H9 (cell line): ENCODE measurements at regions not wholly inside any gene's neighbourhood (a gene's known extent, or its start where the extent isn't known, plus 50 kb on each side); places are given as distances from the start of the nearest gene placed in this dataset.
A peak's percentile ranks its signal among the peaks of the same experiment; 100 is the strongest.

Experiments
- DNase-seq: peaks from one replicate; pipeline ENCODE4 v3.0.0-alpha.2; 2017
- H2AFZ ChIP-seq: one replicate; pipeline ENCODE4 v1.6.1; 2013; ENCODE audit warnings: mild to moderate bottlenecking, low read length, control low read depth, moderate library complexity
- H2AK5ac ChIP-seq: 2 replicates; pipeline ENCODE4 v1.6.1; 2013; ENCODE audit warnings: low read length, control low read depth, mixed read lengths; ENCODE audit not compliant: insufficient read length
- H2BK120ac ChIP-seq: one replicate; pipeline ENCODE4 v1.6.1; 2013; ENCODE audit warnings: low read depth, mild to moderate bottlenecking, low read length, control low read depth, inconsistent platforms; ENCODE audit not compliant: poor library complexity, severe bottlenecking
- H2BK12ac ChIP-seq: 2 replicates; pipeline ENCODE4 v1.6.1; 2013; ENCODE audit warnings: low read length, control low read depth, mixed read lengths, low read depth; ENCODE audit not compliant: insufficient read length
- H2BK15ac ChIP-seq: 2 replicates; pipeline ENCODE4 v1.6.1; 2013; ENCODE audit warnings: low read depth, low read length, control low read depth
- H2BK20ac ChIP-seq: one replicate; pipeline ENCODE4 v1.6.1; 2013; ENCODE audit warnings: low read depth, mild to moderate bottlenecking, low read length, control low read depth, inconsistent platforms; ENCODE audit not compliant: poor library complexity, severe bottlenecking
- H2BK5ac ChIP-seq: 2 replicates; pipeline ENCODE4 v1.6.1; 2013; ENCODE audit warnings: low read length, control low read depth, mixed read lengths; ENCODE audit not compliant: insufficient read length
- H3K14ac ChIP-seq: 2 replicates; pipeline ENCODE4 v1.6.1; 2013; ENCODE audit warnings: low read length, control low read depth; ENCODE audit not compliant: insufficient read depth
- H3K18ac ChIP-seq: 2 replicates; pipeline ENCODE4 v1.6.1; 2013; ENCODE audit warnings: low read depth, mild to moderate bottlenecking, mixed read lengths, low read length, control low read depth; ENCODE audit not compliant: insufficient read length
- H3K23ac ChIP-seq: 2 replicates; pipeline ENCODE4 v1.6.1; 2013; ENCODE audit warnings: low read length, control low read depth, mixed read lengths, low read depth; ENCODE audit not compliant: insufficient read length
- H3K23me2 ChIP-seq: 2 replicates; pipeline ENCODE4 v1.6.1; 2013; ENCODE audit warnings: low read depth, mild to moderate bottlenecking, mixed read lengths, low read length, control low read depth; ENCODE audit not compliant: insufficient read length, poor library complexity, severe bottlenecking
- H3K27ac ChIP-seq: 2 replicates; pipeline ENCODE4 v1.5.1; 2013; ENCODE audit warnings: low read length, control low read depth, mixed read lengths, low read depth; ENCODE audit not compliant: insufficient read length
- H3K27me3 ChIP-seq: 2 replicates; pipeline ENCODE4 v1.6.1; 2013; ENCODE audit warnings: low read length, control low read depth, inconsistent platforms; ENCODE audit not compliant: insufficient read depth
- H3K4ac ChIP-seq: 2 replicates; pipeline ENCODE4 v1.6.1; 2013; ENCODE audit warnings: low read depth, mild to moderate bottlenecking, control low read depth, inconsistent platforms, low read length, moderate library complexity
- H3K4me1 ChIP-seq: 2 replicates; pipeline ENCODE4 v1.6.1; 2013; ENCODE audit warnings: low read length, control low read depth, inconsistent platforms; ENCODE audit not compliant: insufficient read depth
- H3K4me2 ChIP-seq: 2 replicates; pipeline ENCODE4 v1.6.1; 2013; ENCODE audit warnings: low read length, control low read depth, mixed read lengths; ENCODE audit not compliant: insufficient read length, insufficient read depth
- H3K56ac ChIP-seq: 2 replicates; pipeline ENCODE4 v1.6.1; 2013; ENCODE audit warnings: low read depth, mild to moderate bottlenecking, mixed read lengths, low read length, control low read depth; ENCODE audit not compliant: insufficient read length
- H3K79me1 ChIP-seq: 2 replicates; pipeline ENCODE4 v1.6.1; 2013; ENCODE audit warnings: low read depth, mild to moderate bottlenecking, moderate library complexity, low read length, control low read depth, inconsistent platforms; ENCODE audit not compliant: insufficient read depth, poor library complexity, severe bottlenecking
- H3K79me2 ChIP-seq: 2 replicates; pipeline ENCODE4 v1.6.1; 2013; ENCODE audit warnings: low read length, control low read depth, inconsistent platforms; ENCODE audit not compliant: insufficient read depth
- H3K9ac ChIP-seq: 2 replicates; pipeline ENCODE4 v1.6.1; 2013; ENCODE audit warnings: low read length, control low read depth, mixed read lengths; ENCODE audit not compliant: insufficient read length; ENCODE audit errors: extremely low read depth
- H3K9me3 ChIP-seq: one replicate; pipeline ENCODE4 v1.6.1; 2013; ENCODE audit warnings: low read depth, low read length, inconsistent platforms; ENCODE audit not compliant: control insufficient read depth
- H3T11ph ChIP-seq: one replicate; pipeline ENCODE4 v1.6.1; 2013; ENCODE audit warnings: mild to moderate bottlenecking, low read length, control low read depth, inconsistent platforms
- H4K20me1 ChIP-seq: one replicate; pipeline ENCODE4 v1.6.1; 2013; ENCODE audit not compliant: control insufficient read depth, insufficient read length, insufficient read depth
- H4K5ac ChIP-seq: 2 replicates; pipeline ENCODE4 v1.6.1; 2013; ENCODE audit warnings: low read depth, mild to moderate bottlenecking, mixed read lengths, low read length, control low read depth; ENCODE audit not compliant: insufficient read length
- H4K8ac ChIP-seq: replicated peaks from 2 replicates; pipeline ENCODE4 v1.6.1; 2013; ENCODE audit warnings: low read length, control low read depth, mixed read lengths, low read depth; ENCODE audit not compliant: insufficient read length
- H4K91ac ChIP-seq: 2 replicates; pipeline ENCODE4 v1.6.1; 2013; ENCODE audit warnings: low read depth, mild to moderate bottlenecking, moderate library complexity, mixed read lengths, low read length, control low read depth; ENCODE audit not compliant: insufficient read length
- H3K27ac Mint-ChIP-seq, 3 experiments: 2 replicates in 2 of 3; 3 replicates in 1 of 3; pipeline ENCODE4 v1.8.0; 2020 to 2021; ENCODE audit warnings: mixed read lengths in 3 of 3, mild to moderate bottlenecking in 1 of 3, moderate library complexity in 1 of 3
- H3K27me3 Mint-ChIP-seq: 2 replicates; pipeline ENCODE4 v1.8.0; 2021; ENCODE audit warnings: low read depth, mild to moderate bottlenecking, moderate library complexity, mixed read lengths
- H3K36me3 Mint-ChIP-seq, 3 experiments: 2 replicates in 2 of 3; 3 replicates in 1 of 3; pipeline ENCODE4 v1.8.0; 2020 to 2021; ENCODE audit warnings: low read depth in 3 of 3, mixed read lengths in 3 of 3; ENCODE audit not compliant: insufficient read depth in 1 of 3
- H3K4me1 Mint-ChIP-seq, 2 experiments: 2 replicates each; pipeline ENCODE4 v1.8.0; 2020; ENCODE audit warnings: mixed read lengths in 2 of 2
- H3K4me3 Mint-ChIP-seq, 2 experiments: 2 replicates in 1 of 2; 3 replicates in 1 of 2; pipeline ENCODE4 v1.8.0; 2020 to 2021; ENCODE audit warnings: mild to moderate bottlenecking in 2 of 2, mixed read lengths in 2 of 2, moderate library complexity in 1 of 2
- H3K9me3 Mint-ChIP-seq, 2 experiments: 2 replicates in 1 of 2; 3 replicates in 1 of 2; pipeline ENCODE4 v1.8.0; 2020; ENCODE audit warnings: mild to moderate bottlenecking in 2 of 2, mixed read lengths in 2 of 2, moderate library complexity in 1 of 2
- CTCF ChIP-seq: fragments of 200-600 bp; sonication (generic); conservative IDR thresholded peaks from 3 replicates; pipeline ENCODE4 v1.8.0; 2021; ENCODE audit warnings: antibody characterized with exemption, mild to moderate bottlenecking
- WGBS: extraction: QIAGEN DNeasy Blood & Tissue Kit; methylation state at CpG from one replicate; pipeline ENCODE4 v1.1.7; 2013; ENCODE audit warnings: missing lambda C conversion rate, low lambda C conversion rate, mixed read lengths; ENCODE audit not compliant: insufficient read length; ENCODE audit errors: extremely low coverage; 5-methylcytosine and 5-hydroxymethylcytosine counted together

GRCh38 chr5:96175090-96175489 lies 213.4 kb upstream of the ELL2 start:
- H3K4me2 ChIP-seq = no peak overlapping the region
- no peaks in the 10 kb centered on the region for H3K79me2 ChIP-seq
- Mint-ChIP-seq H3K4me3 (no peak overlapping the region), H3K9me3 (no peaks in the 10 kb centered on the region), H3K27me3 (no peaks in the 10 kb centered on the region), H3K27ac (no peak overlapping the region), H3K4me1 (peaks cover 5 to 6% of the 10 kb centered on the region in 2 experiments), H3K36me3 (no peaks in the 10 kb centered on the region)
- no peaks in the 10 kb centered on the region for H3K79me1 ChIP-seq
- no peaks in the 10 kb centered on the region for H3K4me1 ChIP-seq
- no peak overlapping the region for H2AFZ ChIP-seq
- no peaks in the 10 kb centered on the region for H3K23me2 ChIP-seq
- no peak overlapping the region for H3K56ac ChIP-seq
- no peak overlapping the region for H3K14ac ChIP-seq
- H4K8ac ChIP-seq = no peak overlapping the region
- H3K18ac ChIP-seq = no peak overlapping the region
- H4K91ac ChIP-seq = no peak overlapping the region
- no peaks in the 10 kb centered on the region for H3K9me3 ChIP-seq
- no peak overlapping the region for H3K9ac ChIP-seq
- no peak overlapping the region for H2AK5ac ChIP-seq
- no peak overlapping the region for H2BK12ac ChIP-seq
- peak; percentile 51 for TF ChIP-seq CTCF
- H4K5ac ChIP-seq = no peak overlapping the region
- no peak for DNase-seq
- H2BK5ac ChIP-seq = no peak overlapping the region
- no peak overlapping the region for H3K4ac ChIP-seq
- no peak overlapping the region for H3T11ph ChIP-seq
- H2BK20ac ChIP-seq = no peak overlapping the region
- no CpG with 5 or more reads among the region's 2 CpGs for WGBS
- no peak overlapping the region for H2BK120ac ChIP-seq
- H4K20me1 ChIP-seq = no peaks in the 10 kb centered on the region
- no peaks in the 10 kb centered on the region for H3K27me3 ChIP-seq
- no peak overlapping the region for H3K23ac ChIP-seq
- no peak overlapping the region for H3K27ac ChIP-seq
- H2BK15ac ChIP-seq = no peak overlapping the region
